Glutamatergic neuron (in vitro differentiated cells): ENCODE measurements at regions not wholly inside any gene's neighbourhood (a gene's known extent, or its start where the extent isn't known, plus 50 kb on each side); places are given as distances from the start of the nearest gene placed in this dataset.

Source experiments
- DNase-seq: peaks from one replicate; pipeline ENCODE4 v3.0.0; 2022
- H3K27ac Mint-ChIP-seq: one replicate; pipeline ENCODE4 v1.8.0; 2020; ENCODE audit warnings: mild to moderate bottlenecking, mixed read lengths, inconsistent platforms; ENCODE audit not compliant: unreplicated experiment
- H3K27me3 Mint-ChIP-seq: one replicate; pipeline ENCODE4 v1.8.0; 2020; ENCODE audit warnings: mild to moderate bottlenecking, moderate library complexity, mixed read lengths, inconsistent platforms; ENCODE audit not compliant: unreplicated experiment
- H3K36me3 Mint-ChIP-seq: one replicate; pipeline ENCODE4 v1.8.0; 2020; ENCODE audit warnings: mild to moderate bottlenecking, mixed read lengths, inconsistent platforms; ENCODE audit not compliant: unreplicated experiment
- H3K4me1 Mint-ChIP-seq: one replicate; pipeline ENCODE4 v1.8.0; 2020; ENCODE audit warnings: mild to moderate bottlenecking, low read depth, mixed read lengths, inconsistent platforms; ENCODE audit not compliant: unreplicated experiment
- H3K4me3 Mint-ChIP-seq: one replicate; pipeline ENCODE4 v1.8.0; 2020; ENCODE audit warnings: mild to moderate bottlenecking, mixed read lengths, inconsistent platforms; ENCODE audit not compliant: unreplicated experiment
- H3K9me3 Mint-ChIP-seq: one replicate; pipeline ENCODE4 v1.8.0; 2020; ENCODE audit warnings: mild to moderate bottlenecking, moderate library complexity, mixed read lengths, inconsistent platforms; ENCODE audit not compliant: unreplicated experiment
- CTCF ChIP-seq: fragments of 200-600 bp; sonication (generic); IDR thresholded peaks from one replicate; pipeline ENCODE4 v1.5.0; 2021; ENCODE audit not compliant: partially characterized antibody, unreplicated experiment

- no peaks in the 10 kb centered on the region for H3K36me3 Mint-ChIP-seq
- TF ChIP-seq CTCF, result no peak
- DNase-seq, result no peak
- H3K9me3 Mint-ChIP-seq, result no peaks in the 10 kb centered on the region
- H3K27me3 Mint-ChIP-seq, result no peaks in the 10 kb centered on the region
- no peak overlapping the region for H3K4me3 Mint-ChIP-seq
- no peak overlapping the region for H3K27ac Mint-ChIP-seq
- no peaks in the 10 kb centered on the region for H3K4me1 Mint-ChIP-seq
Observed at GRCh38 chr2:37764739-37765138, 93.3 kb upstream of the CDC42EP3 start.

- Mint-ChIP-seq H3K4me1 (no peaks in the 10 kb centered on the region), H3K4me3 (no peak overlapping the region), H3K27ac (no peak overlapping the region), H3K36me3 (no peaks in the 10 kb centered on the region), H3K27me3 (no peaks in the 10 kb centered on the region), H3K9me3 (no peaks in the 10 kb centered on the region)
- no peak for DNase-seq
- no peak for TF ChIP-seq CTCF
Observed at GRCh38 chr2:37766106-37766505, 94.7 kb upstream of the CDC42EP3 start.

- Mint-ChIP-seq H3K27ac (no peak overlapping the region), H3K27me3 (no peaks in the 10 kb centered on the region), H3K4me1 (no peaks in the 10 kb centered on the region), H3K9me3 (no peaks in the 10 kb centered on the region), H3K4me3 (no peak overlapping the region), H3K36me3 (no peaks in the 10 kb centered on the region)
- no peak for TF ChIP-seq CTCF
- no peak for DNase-seq
Observed at GRCh38 chr2:37767046-37767445, 95.6 kb upstream of the CDC42EP3 start.

- H3K4me1 Mint-ChIP-seq, result peaks cover under 1% of the 10 kb centered on the region
Observed at GRCh38 chr2:37767959-37768925, 96.8 kb upstream of the CDC42EP3 start.

More at GRCh38 chr2:37767959-37768925, 96.8 kb upstream of the CDC42EP3 start:
- peaks cover 2% of the 10 kb centered on the region for H3K9me3 Mint-ChIP-seq
- no peak overlapping the region for H3K4me3 Mint-ChIP-seq
- peaks cover 1% of the 10 kb centered on the region for H3K27me3 Mint-ChIP-seq
- no peak for TF ChIP-seq CTCF
- no peaks in the 10 kb centered on the region for H3K36me3 Mint-ChIP-seq
- H3K27ac Mint-ChIP-seq, result no peak overlapping the region
- DNase-seq, result no peak
